ENCODE measurements at regions not wholly inside any gene's neighbourhood (a gene's known extent, or its start where the extent isn't known, plus 50 kb on each side); places are given as distances from the start of the nearest gene placed in this dataset.

GRCh38 chr6:56755040-56755439, 112.4 kb upstream of the DST start:
- H3K79me2 ChIP-seq (ENCODE audit: insufficient read depth, low read length) = peaks cover 96% of the 10 kb centered on the region
- BruUV-seq (replicated peaks) = no TSS peak
- ChIA-PET POLR2A (interaction anchor here (0.9 to 1.1 kb wide), 2 partner anchors 10 to 25 kb away, joined by 3 to 4 read pairs; no protein-coding TSS in a partner anchor), RAD21 (ENCODE audit: low non-redundant PET in 1 of 2, low total read pairs in 2 of 2, uncharacterized antibody in 2 of 2, unreplicated experiment in 2 of 2) (no interaction called here), CTCF (interaction anchor here (1.2 to 1.6 kb wide), 2 partner anchors 45 to 117 kb away, joined by 4 to 5 read pairs; no protein-coding TSS in a partner anchor)
- TF ChIP-seq ELF1 (IDR thresholded peaks at IDR 0.05; ENCODE audit: borderline replicate concordance, low read depth) = no peak
- H2AFZ ChIP-seq (ENCODE audit: low read depth, low read length, poor library complexity, severe bottlenecking) = no peak overlapping the region
- no peak overlapping the region for H3K4me2 ChIP-seq (ENCODE audit: low read length)
- H3K9me3 ChIP-seq (ENCODE audit: control insufficient read depth in 1 of 2, insufficient read depth in 1 of 2, low read depth in 1 of 2, low read length in 2 of 2) = no peaks in the 10 kb centered on the region
- no peak for DNase-seq (ENCODE audit: low read depth, low spot score)
- H3K27ac ChIP-seq (ENCODE audit: low read depth, low read length) = peak overlapping the region; percentile 97; the same call in 1 of the 2 replicates
- H3K36me3 ChIP-seq (ENCODE audit: control insufficient read depth in 1 of 2, insufficient read depth in 2 of 2, low read length in 2 of 2) = no peaks in the 10 kb centered on the region
- intact Hi-C loops (cut with micrococcal nuclease) = loop anchor here (5.0 kb wide), 3 partner anchors 87 to 398 kb away; no protein-coding TSS in a partner anchor
- no peak overlapping the region for H3K4me3 ChIP-seq (replicated peaks in 1 of 2; ENCODE audit: low read depth in 1 of 2, low read length in 2 of 2)
- no peaks in the 10 kb centered on the region for H4K20me1 ChIP-seq (ENCODE audit: insufficient read depth)
- H3K9me2 ChIP-seq (ENCODE audit: insufficient read depth) = no peaks in the 10 kb centered on the region
- H3K4me1 ChIP-seq (ENCODE audit: control insufficient read depth in 1 of 2, insufficient read depth in 2 of 2, low read length in 2 of 2) = peaks cover 93 to 96% of the 10 kb centered on the region in 2 experiments
- ATAC-seq = no peak
- no peak overlapping the region for H3K9ac ChIP-seq (ENCODE audit: low read length)
- H3K27me3 ChIP-seq (ENCODE audit: insufficient read depth, low read length) = no peaks in the 10 kb centered on the region

- no peaks in the 10 kb centered on the region for H4K20me1 ChIP-seq (ENCODE audit: insufficient read depth)
- ATAC-seq = no peak
- intact Hi-C loops (cut with micrococcal nuclease) = no loop called here
- no TSS peak for BruUV-seq (replicated peaks)
- peaks cover 95% of the 10 kb centered on the region in 2 experiments for H3K4me1 ChIP-seq (ENCODE audit: control insufficient read depth in 1 of 2, insufficient read depth in 2 of 2, low read length in 2 of 2)
- no peaks in the 10 kb centered on the region for H3K36me3 ChIP-seq (ENCODE audit: control insufficient read depth in 1 of 2, insufficient read depth in 2 of 2, low read length in 2 of 2)
- H3K79me2 ChIP-seq (ENCODE audit: insufficient read depth, low read length) = peaks cover 86% of the 10 kb centered on the region
- H3K4me2 ChIP-seq (ENCODE audit: low read length) = peak overlapping the region; percentile 17; the same call in 1 of the 2 replicates
- no peak overlapping the region for H3K4me3 ChIP-seq (replicated peaks in 1 of 2; ENCODE audit: low read depth in 1 of 2, low read length in 2 of 2)
- no peaks in the 10 kb centered on the region for H3K9me2 ChIP-seq (ENCODE audit: insufficient read depth)
- peak overlapping the region; percentile 97 for H3K27ac ChIP-seq (ENCODE audit: low read depth, low read length)
- no peaks in the 10 kb centered on the region for H3K9me3 ChIP-seq (ENCODE audit: control insufficient read depth in 1 of 2, insufficient read depth in 1 of 2, low read depth in 1 of 2, low read length in 2 of 2)
- DNase-seq (ENCODE audit: low read depth, low spot score) = no peak
- H2AFZ ChIP-seq (ENCODE audit: low read depth, low read length, poor library complexity, severe bottlenecking) = no peak overlapping the region
- no peak overlapping the region for H3K9ac ChIP-seq (ENCODE audit: low read length)
- ChIA-PET POLR2A (no interaction called here), RAD21 (ENCODE audit: low non-redundant PET in 1 of 2, low total read pairs in 2 of 2, uncharacterized antibody in 2 of 2, unreplicated experiment in 2 of 2) (no interaction called here), CTCF (interaction anchor here (1.1 kb wide), 1 partner anchor 38 kb away, joined by 3 read pairs; no protein-coding TSS in a partner anchor)
- TF ChIP-seq EZH2 (IDR thresholded peaks at IDR 0.05) (no peak), SRF (IDR thresholded peaks at IDR 0.05; ENCODE audit: low read depth) (no peak), SIN3A (IDR thresholded peaks at IDR 0.05; ENCODE audit: low read depth) (no peak), EZH2phosphoT487 (IDR thresholded peaks at IDR 0.05; ENCODE audit: borderline replicate concordance) (no peak), SP1 (IDR thresholded peaks at IDR 0.05; ENCODE audit: low read depth) (no peak), REST (IDR thresholded peaks at IDR 0.05; ENCODE audit: low read depth) (no peak), ZBTB33 (IDR thresholded peaks at IDR 0.05; ENCODE audit: extremely low read depth, insufficient replicate concordance, low read length) (no peak), MAX (IDR thresholded peaks at IDR 0.05) (no peak), EGR1 (IDR thresholded peaks at IDR 0.05; ENCODE audit: low read depth) (no peak), YY1 (IDR thresholded peaks at IDR 0.05; ENCODE audit: extremely low read depth, insufficient replicate concordance, low read depth, low read length) (no peak), FOSL1 (IDR thresholded peaks at IDR 0.05; ENCODE audit: low read depth) (no peak), CEBPB (IDR thresholded peaks at IDR 0.05; ENCODE audit: low read depth) (no peak), JUND (IDR thresholded peaks at IDR 0.05) (no peak)
- H3K27me3 ChIP-seq (ENCODE audit: insufficient read depth, low read length) = no peaks in the 10 kb centered on the region
These were observed 111.1 kb upstream of the DST start for GRCh38 chr6:56753811-56754210.
